ENCODE measurements at regions not wholly inside any gene's neighbourhood (a gene's known extent, or its start where the extent isn't known, plus 50 kb on each side); places are given as distances from the start of the nearest gene placed in this dataset.

- H3K9me3 Mint-ChIP-seq: peaks cover 2% of the 10 kb centered on the region; the same call in 2 of the 3 replicates
- H3K27me3 ChIP-seq (ENCODE audit: insufficient read depth): no peaks in the 10 kb centered on the region
- H4K20me1 ChIP-seq (replicated peaks; ENCODE audit: insufficient read depth): no peaks in the 10 kb centered on the region
- no peak overlapping the region for H3K4me2 ChIP-seq
- no peak for ATAC-seq
- no peaks in the 10 kb centered on the region for H3K27me3 Mint-ChIP-seq (ENCODE audit: insufficient read depth, low read depth, poor library complexity)
- no peak overlapping the region for H3K4me3 ChIP-seq
- no peak for TF ChIP-seq JUNB (IDR thresholded peaks at IDR 0.05; ENCODE audit: unreplicated experiment)
- TF ChIP-seq CREB1 (CRISPR knock-in tag; IDR thresholded peaks at IDR 0.05; ENCODE audit: low read depth): no peak
- no peak for TF ChIP-seq ETS1 (IDR thresholded peaks at IDR 0.05)
- TF ChIP-seq, protein P1, sequence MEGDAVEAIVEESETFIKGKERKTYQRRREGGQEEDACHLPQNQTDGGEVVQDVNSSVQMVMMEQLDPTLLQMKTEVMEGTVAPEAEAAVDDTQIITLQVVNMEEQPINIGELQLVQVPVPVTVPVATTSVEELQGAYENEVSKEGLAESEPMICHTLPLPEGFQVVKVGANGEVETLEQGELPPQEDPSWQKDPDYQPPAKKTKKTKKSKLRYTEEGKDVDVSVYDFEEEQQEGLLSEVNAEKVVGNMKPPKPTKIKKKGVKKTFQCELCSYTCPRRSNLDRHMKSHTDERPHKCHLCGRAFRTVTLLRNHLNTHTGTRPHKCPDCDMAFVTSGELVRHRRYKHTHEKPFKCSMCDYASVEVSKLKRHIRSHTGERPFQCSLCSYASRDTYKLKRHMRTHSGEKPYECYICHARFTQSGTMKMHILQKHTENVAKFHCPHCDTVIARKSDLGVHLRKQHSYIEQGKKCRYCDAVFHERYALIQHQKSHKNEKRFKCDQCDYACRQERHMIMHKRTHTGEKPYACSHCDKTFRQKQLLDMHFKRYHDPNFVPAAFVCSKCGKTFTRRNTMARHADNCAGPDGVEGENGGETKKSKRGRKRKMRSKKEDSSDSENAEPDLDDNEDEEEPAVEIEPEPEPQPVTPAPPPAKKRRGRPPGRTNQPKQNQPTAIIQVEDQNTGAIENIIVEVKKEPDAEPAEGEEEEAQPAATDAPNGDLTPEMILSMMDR (conservative IDR thresholded peaks at IDR 0.05; ENCODE audit: low read depth in 2 of 2): no peak
- TF ChIP-seq STAT1 (IDR thresholded peaks at IDR 0.05; ENCODE audit: unreplicated experiment): no peak
- TF ChIP-seq, protein P2, sequence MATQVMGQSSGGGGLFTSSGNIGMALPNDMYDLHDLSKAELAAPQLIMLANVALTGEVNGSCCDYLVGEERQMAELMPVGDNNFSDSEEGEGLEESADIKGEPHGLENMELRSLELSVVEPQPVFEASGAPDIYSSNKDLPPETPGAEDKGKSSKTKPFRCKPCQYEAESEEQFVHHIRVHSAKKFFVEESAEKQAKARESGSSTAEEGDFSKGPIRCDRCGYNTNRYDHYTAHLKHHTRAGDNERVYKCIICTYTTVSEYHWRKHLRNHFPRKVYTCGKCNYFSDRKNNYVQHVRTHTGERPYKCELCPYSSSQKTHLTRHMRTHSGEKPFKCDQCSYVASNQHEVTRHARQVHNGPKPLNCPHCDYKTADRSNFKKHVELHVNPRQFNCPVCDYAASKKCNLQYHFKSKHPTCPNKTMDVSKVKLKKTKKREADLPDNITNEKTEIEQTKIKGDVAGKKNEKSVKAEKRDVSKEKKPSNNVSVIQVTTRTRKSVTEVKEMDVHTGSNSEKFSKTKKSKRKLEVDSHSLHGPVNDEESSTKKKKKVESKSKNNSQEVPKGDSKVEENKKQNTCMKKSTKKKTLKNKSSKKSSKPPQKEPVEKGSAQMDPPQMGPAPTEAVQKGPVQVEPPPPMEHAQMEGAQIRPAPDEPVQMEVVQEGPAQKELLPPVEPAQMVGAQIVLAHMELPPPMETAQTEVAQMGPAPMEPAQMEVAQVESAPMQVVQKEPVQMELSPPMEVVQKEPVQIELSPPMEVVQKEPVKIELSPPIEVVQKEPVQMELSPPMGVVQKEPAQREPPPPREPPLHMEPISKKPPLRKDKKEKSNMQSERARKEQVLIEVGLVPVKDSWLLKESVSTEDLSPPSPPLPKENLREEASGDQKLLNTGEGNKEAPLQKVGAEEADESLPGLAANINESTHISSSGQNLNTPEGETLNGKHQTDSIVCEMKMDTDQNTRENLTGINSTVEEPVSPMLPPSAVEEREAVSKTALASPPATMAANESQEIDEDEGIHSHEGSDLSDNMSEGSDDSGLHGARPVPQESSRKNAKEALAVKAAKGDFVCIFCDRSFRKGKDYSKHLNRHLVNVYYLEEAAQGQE (IDR thresholded peaks at IDR 0.05; ENCODE audit: unreplicated experiment): no peak
- no peak for TF ChIP-seq NANOG (IDR thresholded peaks at IDR 0.05; ENCODE audit: borderline replicate concordance)
- TF ChIP-seq, protein P3, sequence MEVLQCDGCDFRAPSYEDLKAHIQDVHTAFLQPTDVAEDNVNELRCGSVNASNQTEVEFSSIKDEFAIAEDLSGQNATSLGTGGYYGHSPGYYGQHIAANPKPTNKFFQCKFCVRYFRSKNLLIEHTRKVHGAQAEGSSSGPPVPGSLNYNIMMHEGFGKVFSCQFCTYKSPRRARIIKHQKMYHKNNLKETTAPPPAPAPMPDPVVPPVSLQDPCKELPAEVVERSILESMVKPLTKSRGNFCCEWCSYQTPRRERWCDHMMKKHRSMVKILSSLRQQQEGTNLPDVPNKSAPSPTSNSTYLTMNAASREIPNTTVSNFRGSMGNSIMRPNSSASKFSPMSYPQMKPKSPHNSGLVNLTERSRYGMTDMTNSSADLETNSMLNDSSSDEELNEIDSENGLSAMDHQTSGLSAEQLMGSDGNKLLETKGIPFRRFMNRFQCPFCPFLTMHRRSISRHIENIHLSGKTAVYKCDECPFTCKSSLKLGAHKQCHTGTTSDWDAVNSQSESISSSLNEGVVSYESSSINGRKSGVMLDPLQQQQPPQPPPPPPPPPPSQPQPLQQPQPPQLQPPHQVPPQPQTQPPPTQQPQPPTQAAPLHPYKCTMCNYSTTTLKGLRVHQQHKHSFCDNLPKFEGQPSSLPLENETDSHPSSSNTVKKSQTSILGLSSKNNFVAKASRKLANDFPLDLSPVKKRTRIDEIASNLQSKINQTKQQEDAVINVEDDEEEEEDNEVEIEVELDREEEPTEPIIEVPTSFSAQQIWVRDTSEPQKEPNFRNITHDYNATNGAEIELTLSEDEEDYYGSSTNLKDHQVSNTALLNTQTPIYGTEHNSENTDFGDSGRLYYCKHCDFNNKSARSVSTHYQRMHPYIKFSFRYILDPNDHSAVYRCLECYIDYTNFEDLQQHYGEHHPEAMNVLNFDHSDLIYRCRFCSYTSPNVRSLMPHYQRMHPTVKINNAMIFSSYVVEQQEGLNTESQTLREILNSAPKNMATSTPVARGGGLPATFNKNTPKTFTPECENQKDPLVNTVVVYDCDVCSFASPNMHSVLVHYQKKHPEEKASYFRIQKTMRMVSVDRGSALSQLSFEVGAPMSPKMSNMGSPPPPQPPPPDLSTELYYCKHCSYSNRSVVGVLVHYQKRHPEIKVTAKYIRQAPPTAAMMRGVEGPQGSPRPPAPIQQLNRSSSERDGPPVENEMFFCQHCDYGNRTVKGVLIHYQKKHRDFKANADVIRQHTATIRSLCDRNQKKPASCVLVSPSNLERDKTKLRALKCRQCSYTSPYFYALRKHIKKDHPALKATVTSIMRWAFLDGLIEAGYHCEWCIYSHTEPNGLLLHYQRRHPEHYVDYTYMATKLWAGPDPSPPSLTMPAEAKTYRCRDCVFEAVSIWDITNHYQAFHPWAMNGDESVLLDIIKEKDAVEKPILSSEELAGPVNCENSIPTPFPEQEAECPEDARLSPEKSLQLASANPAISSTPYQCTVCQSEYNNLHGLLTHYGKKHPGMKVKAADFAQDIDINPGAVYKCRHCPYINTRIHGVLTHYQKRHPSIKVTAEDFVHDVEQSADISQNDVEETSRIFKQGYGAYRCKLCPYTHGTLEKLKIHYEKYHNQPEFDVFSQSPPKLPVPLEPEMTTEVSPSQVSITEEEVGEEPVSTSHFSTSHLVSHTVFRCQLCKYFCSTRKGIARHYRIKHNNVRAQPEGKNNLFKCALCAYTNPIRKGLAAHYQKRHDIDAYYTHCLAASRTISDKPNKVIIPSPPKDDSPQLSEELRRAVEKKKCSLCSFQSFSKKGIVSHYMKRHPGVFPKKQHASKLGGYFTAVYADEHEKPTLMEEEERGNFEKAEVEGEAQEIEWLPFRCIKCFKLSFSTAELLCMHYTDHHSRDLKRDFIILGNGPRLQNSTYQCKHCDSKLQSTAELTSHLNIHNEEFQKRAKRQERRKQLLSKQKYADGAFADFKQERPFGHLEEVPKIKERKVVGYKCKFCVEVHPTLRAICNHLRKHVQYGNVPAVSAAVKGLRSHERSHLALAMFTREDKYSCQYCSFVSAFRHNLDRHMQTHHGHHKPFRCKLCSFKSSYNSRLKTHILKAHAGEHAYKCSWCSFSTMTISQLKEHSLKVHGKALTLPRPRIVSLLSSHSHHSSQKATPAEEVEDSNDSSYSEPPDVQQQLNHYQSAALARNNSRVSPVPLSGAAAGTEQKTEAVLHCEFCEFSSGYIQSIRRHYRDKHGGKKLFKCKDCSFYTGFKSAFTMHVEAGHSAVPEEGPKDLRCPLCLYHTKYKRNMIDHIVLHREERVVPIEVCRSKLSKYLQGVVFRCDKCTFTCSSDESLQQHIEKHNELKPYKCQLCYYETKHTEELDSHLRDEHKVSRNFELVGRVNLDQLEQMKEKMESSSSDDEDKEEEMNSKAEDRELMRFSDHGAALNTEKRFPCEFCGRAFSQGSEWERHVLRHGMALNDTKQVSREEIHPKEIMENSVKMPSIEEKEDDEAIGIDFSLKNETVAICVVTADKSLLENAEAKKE (CRISPR knock-in tag; IDR thresholded peaks at IDR 0.05): no peak
- no peak overlapping the region for H3K27ac ChIP-seq (ENCODE audit: low read depth)
- no peak for DNase-seq (ENCODE audit: low spot score)
- no peaks in the 10 kb centered on the region for H3K36me3 ChIP-seq (ENCODE audit: insufficient read depth)
- H3K4me1 Mint-ChIP-seq: no peaks in the 10 kb centered on the region
- H3K79me2 ChIP-seq (replicated peaks; ENCODE audit: insufficient read depth): no peaks in the 10 kb centered on the region
- H3K36me3 Mint-ChIP-seq (ENCODE audit: low read depth): no peaks in the 10 kb centered on the region
- no peak overlapping the region for H3K4me3 Mint-ChIP-seq
- H2AFZ ChIP-seq: no peak overlapping the region
- no peaks in the 10 kb centered on the region; the same call in 1 of the 2 replicates for H3K9me2 ChIP-seq (ENCODE audit: insufficient read depth)
- H3K4me1 ChIP-seq (ENCODE audit: insufficient read depth): no peaks in the 10 kb centered on the region
- no peaks in the 10 kb centered on the region for H3F3A ChIP-seq (replicated peaks; ENCODE audit: low read depth)
- H3K27ac Mint-ChIP-seq: no peak overlapping the region
Measured at GRCh38 chrX:5390376-5390775, 838.3 kb downstream of the NLGN4X start.
